HepG2 (cell line): ENCODE measurements at regions not wholly inside any gene's neighbourhood (a gene's known extent, or its start where the extent isn't known, plus 50 kb on each side); places are given as distances from the start of the nearest gene placed in this dataset.

ENCODE experiments used
- ATAC-seq: fragments of 200-7000 bp; cut with Tn5 transposase; 3 replicates; pipeline ENCODE4 v1.9.1; 2020; ENCODE audit warnings: mild to moderate bottlenecking, moderate library complexity
- BruUV-seq: library from RNA; stranded (reverse); fragments of 400-500 nt; replicated peaks from 2 replicates; lab custom pipeline; 2021; lab: Mats Ljungman, UMichigan
- CTCF ChIA-PET: fragments of 300-600 bp; formaldehyde crosslinking; extraction: SDS; loops from one replicate; lab custom pipeline; 2021; ENCODE audit warnings: low total read pairs, inconsistent platforms, low intra/inter-chr PET ratio; lab: Yijun Ruan, JAX
- POLR2A ChIA-PET: fragments of 350-600 bp; sonication (Branson Sonifier 250); formaldehyde crosslinking; loops from one replicate; lab custom pipeline; 2020; ENCODE audit warnings: antibody characterized with exemption, inconsistent platforms; lab: Yijun Ruan, JAX
- DNase-seq: peaks from one replicate; pipeline ENCODE4 v3.0.0-alpha.2; 2015; ENCODE audit warnings: low spot score
- FAIRE-seq: peaks from 3 replicates; lab custom pipeline; 2011; peaks lifted over from hg19 to GRCh38; lab: Jason Lieb, UNC
- H2AFZ ChIP-seq: one replicate; pipeline ENCODE4 v1.6.1; 2011; ENCODE audit warnings: low read length, inconsistent platforms
- H3K27ac ChIP-seq: fragments of 300-600 bp; 3 replicates; pipeline ENCODE4 v1.8.0; 2011; ENCODE audit warnings: mixed run types, mild to moderate bottlenecking, mixed read lengths, low read length, inconsistent platforms; ENCODE audit not compliant: insufficient read depth; ENCODE audit errors: extremely low read length
- H3K27me3 ChIP-seq, 2 experiments: fragments of 200-600 bp in 1 of 2; 2 replicates in 1 of 2; 3 replicates in 1 of 2; pipeline versions ENCODE4 v1.6.0 to v1.8.0; 2011; ENCODE audit warnings: low read length in 2 of 2, mild to moderate bottlenecking in 2 of 2, moderate library complexity in 2 of 2, inconsistent platforms in 1 of 2; ENCODE audit not compliant: insufficient read depth in 2 of 2, control insufficient read depth in 1 of 2
- H3K36me3 ChIP-seq, 2 experiments: fragments of 200-600 bp in 1 of 2; replicated peaks in 1 of 2; 2 replicates in 1 of 2; 3 replicates in 1 of 2; pipeline versions ENCODE4 v1.5.1 to v1.8.0; 2011; ENCODE audit warnings: low read length in 2 of 2, inconsistent platforms in 1 of 2; ENCODE audit not compliant: insufficient read depth in 2 of 2, control insufficient read depth in 1 of 2
- H3K4me1 ChIP-seq: 2 replicates; pipeline ENCODE4 v1.5.1; 2012; ENCODE audit warnings: low read length, inconsistent platforms; ENCODE audit not compliant: insufficient read depth
- H3K4me2 ChIP-seq: 2 replicates; pipeline ENCODE4 v1.6.0; 2011; ENCODE audit warnings: low read depth, low read length, inconsistent platforms
- H3K4me3 ChIP-seq, 3 experiments: fragments of 200-600 bp in 1 of 3; sonication (generic), shearing (Covaris generic) in 1 of 3; replicated peaks in 1 of 3; 2 replicates each; pipeline ENCODE4 v1.5.1; 2011 to 2016; ENCODE audit warnings: low read length in 3 of 3, inconsistent platforms in 2 of 3, low read depth in 2 of 3, mild to moderate bottlenecking in 2 of 3, control low read depth in 1 of 3, mixed read lengths in 1 of 3; ENCODE audit not compliant: insufficient read depth in 1 of 3
- H3K79me2 ChIP-seq: one replicate; pipeline ENCODE4 v1.6.1; 2011; ENCODE audit warnings: low read length, inconsistent platforms; ENCODE audit not compliant: insufficient read depth
- H3K9ac ChIP-seq: 2 replicates; pipeline ENCODE4 v1.6.0; 2011; ENCODE audit warnings: mild to moderate bottlenecking, low read depth, low read length, inconsistent platforms; ENCODE audit not compliant: insufficient read depth
- H3K9me3 ChIP-seq: 2 replicates; pipeline ENCODE4 v1.5.1; 2012; ENCODE audit warnings: mild to moderate bottlenecking, low read length
- H4K20me1 ChIP-seq: 2 replicates; pipeline ENCODE4 v1.6.0; 2011; ENCODE audit warnings: inconsistent platforms, mild to moderate bottlenecking, low read length, moderate library complexity; ENCODE audit not compliant: insufficient read depth
- HDAC1 ChIP-seq: sonication (generic); formaldehyde crosslinking; IDR thresholded peaks from 2 replicates; pipeline ENCODE4 v1.5.1; 2020; ENCODE audit warnings: mild to moderate bottlenecking, missing genetic modification reagents
- POLR2G ChIP-seq: fragments of 200-400 bp; formaldehyde crosslinking; IDR thresholded peaks from 2 replicates; pipeline ENCODE4 v1.6.1; 2018; ENCODE audit warnings: mild to moderate bottlenecking, low read depth, low read length, moderate library complexity
- RBFOX2 ChIP-seq: fragments of 200-400 bp; formaldehyde crosslinking; IDR thresholded peaks from 2 replicates; pipeline ENCODE4 v1.6.1; 2017; ENCODE audit warnings: low read depth, mild to moderate bottlenecking, low read length
- RBM22 ChIP-seq: fragments of 200-400 bp; formaldehyde crosslinking; optimal IDR thresholded peaks from 2 replicates; pipeline ENCODE3; 2017; ENCODE audit warnings: mild to moderate bottlenecking, low read length, moderate library complexity
- SCMH1 ChIP-seq: sonication (generic); formaldehyde crosslinking; IDR thresholded peaks from 2 replicates; pipeline ENCODE4 v1.9.0; 2021; ENCODE audit warnings: missing genetic modification reagents, mild to moderate bottlenecking, borderline replicate concordance
- TCF7 ChIP-seq: sonication (generic); IDR thresholded peaks from 2 replicates; pipeline ENCODE4 v1.6.1; 2016; ENCODE audit warnings: antibody characterized with exemption, low read depth
- ZBTB33 ChIP-seq: sonication (generic); formaldehyde crosslinking; IDR thresholded peaks from 2 replicates; pipeline ENCODE4 v1.4.0; 2020; ENCODE audit warnings: missing genetic modification reagents
- ZBTB38 ChIP-seq: sonication (generic); formaldehyde crosslinking; IDR thresholded peaks from 2 replicates; pipeline ENCODE4 v1.5.1; 2020; ENCODE audit warnings: mild to moderate bottlenecking, missing genetic modification reagents
- ZNF12 ChIP-seq: sonication (generic); formaldehyde crosslinking; IDR thresholded peaks from 2 replicates; pipeline ENCODE4 v1.5.0; 2020; ENCODE audit warnings: missing genetic modification reagents
- ZNF230 ChIP-seq: sonication (generic); formaldehyde crosslinking; IDR thresholded peaks from 2 replicates; pipeline ENCODE4 v1.4.0; 2020; ENCODE audit warnings: mild to moderate bottlenecking, missing genetic modification reagents
- ZNF318 ChIP-seq: sonication (generic); formaldehyde crosslinking; IDR thresholded peaks from 2 replicates; pipeline ENCODE4 v1.4.0; 2020; ENCODE audit warnings: mild to moderate bottlenecking, missing genetic modification reagents
- ZNF513 ChIP-seq: sonication (generic); formaldehyde crosslinking; conservative IDR thresholded peaks from 2 replicates; pipeline ENCODE4 v1.5.0; 2020; ENCODE audit warnings: missing genetic modification reagents
- WGBS: methylation state at CpG from one replicate; pipeline ENCODE4 v1.1.6; 2017; ENCODE audit warnings: low lambda C conversion rate; 5-methylcytosine and 5-hydroxymethylcytosine counted together
- in situ Hi-C: cut with HindIII; loops from 2 replicates; pipeline ENCODE4 v1.10.0; 2017; ENCODE audit warnings: low pct_unique_long_range_greater_than_20kb; ENCODE audit not compliant: extremely low pct_ligation_motif_present
- intact Hi-C: fragments of 100-400 bp; cut with micrococcal nuclease; formaldehyde crosslinking; loops from one replicate; pipeline ENCODE4 v1.10.0; 2022; ENCODE audit not compliant: unreplicated experiment

GRCh38 chr7:130909161-130909836 lies 175.3 kb upstream of the KLF14 start:
- FAIRE-seq (no peak), DNase-seq (no peak), ATAC-seq (no peak)
- Histone ChIP-seq H3K9me3 (no peaks in the 10 kb centered on the region), H3K9ac (peak overlapping the region; percentile 28; the same call in 1 of the 2 replicates), H4K20me1 (no peaks in the 10 kb centered on the region), H3K4me1 (peaks cover 97% of the 10 kb centered on the region), H3K4me3 (peak overlapping the region in 2 of 3 experiments; percentile 47 to 67; a peak in 4 of 6 replicates), H3K79me2 (peaks cover 95% of the 10 kb centered on the region), H3K27me3 (no peaks in the 10 kb centered on the region), H3K36me3 (peaks cover 1 to 6% of the 10 kb centered on the region in 2 experiments; a peak in 4 of 5 replicates), H3K27ac (no peak overlapping the region), H3K4me2 (peak overlapping the region; percentile 84), H2AFZ (no peak overlapping the region)
- WGBS: 96% methylated on average over 14 of the region's 14 CpGs
- intact Hi-C loops: no loop called here
- ChIA-PET CTCF (no interaction called here), POLR2A (no interaction called here)
- in situ Hi-C loops: no loop called here
- no TSS peak for BruUV-seq
- TF ChIP-seq HDAC1 (CRISPR knock-in tag) (0 out of 2 replicates have a peak, but pooled peaks have one; percentile 25), ZNF230 (no peak), ZBTB33 (CRISPR knock-in tag) (peak; percentile 57; the same call in 1 of the 2 replicates), ZNF513 (CRISPR knock-in tag) (no peak), TCF7 (no peak), ZNF318 (CRISPR knock-in tag) (no peak), RBM22 (peak; percentile 32), POLR2G (peak; percentile 53; the same call in 1 of the 2 replicates), SCMH1 (no peak), ZBTB38 (CRISPR knock-in tag) (peak; percentile 80), ZNF12 (CRISPR knock-in tag) (no peak), RBFOX2 (peak; percentile 64)
